Breast epithelium (tissue), 4 donors: ENCODE measurements at regions not wholly inside any gene's neighbourhood (a gene's known extent, or its start where the extent isn't known, plus 50 kb on each side); places are given as distances from the start of the nearest gene placed in this dataset.
A peak's percentile ranks its signal among the peaks of the same experiment; 100 is the strongest.

Source experiments
- DNase-seq, 2 donors: peaks; one replicate each; pipeline ENCODE4 v3.0.0-alpha.2; 2019; ENCODE audit warnings: low spot score in 2 of 2
- H3K27ac ChIP-seq, 2 donors: fragments of 200-600 bp; sonication (generic) in 1 of 2; one replicate each; pipeline ENCODE4 v1.5.1; 2016 to 2019; ENCODE audit warnings: mild to moderate bottlenecking in 1 of 2
- H3K27me3 ChIP-seq, 2 donors: fragments of 200-600 bp; sonication (generic) in 1 of 2; one replicate each; pipeline versions ENCODE4 v1.5.1 to v1.6.0; 2017 to 2019; ENCODE audit warnings: control low read depth in 1 of 2, mild to moderate bottlenecking in 1 of 2
- H3K36me3 ChIP-seq: fragments of 200-600 bp; one replicate; pipeline ENCODE4 v1.5.1; 2019
- H3K4me1 ChIP-seq, 2 donors: fragments of 200-600 bp; sonication (generic); one replicate each; pipeline ENCODE4 v1.5.1; 2016 to 2019; ENCODE audit warnings: control low read depth in 1 of 2
- H3K4me3 ChIP-seq, 3 donors: fragments of 200-600 bp; sonication (generic); 1 replicate in 2 of 3; 2 replicates in 1 of 3; pipeline ENCODE4 v1.5.1; 2016 to 2019; ENCODE audit warnings: mild to moderate bottlenecking in 3 of 3, moderate library complexity in 2 of 3
- H3K9me3 ChIP-seq, 2 donors: fragments of 200-600 bp; sonication (generic) in 1 of 2; one replicate each; pipeline ENCODE4 v1.5.1; 2016 to 2019; ENCODE audit warnings: control low read depth in 1 of 2
- CTCF ChIP-seq, 3 donors: fragments of 450-650 bp; IDR thresholded peaks; one replicate each; pipeline ENCODE4 v1.5.1; 2016 to 2017; ENCODE audit warnings: antibody characterized with exemption in 3 of 3, mild to moderate bottlenecking in 3 of 3, moderate library complexity in 3 of 3
- POLR2A ChIP-seq: fragments of 450-650 bp; IDR thresholded peaks from one replicate; pipeline ENCODE4 v1.6.1; 2016; ENCODE audit warnings: antibody characterized with exemption, mild to moderate bottlenecking, moderate library complexity
- POLR2AphosphoS5 ChIP-seq, 3 donors: sonication (generic); formaldehyde crosslinking; IDR thresholded peaks; one replicate each; pipeline ENCODE4 v1.6.1; 2017; ENCODE audit warnings: antibody characterized with exemption in 3 of 3
- intact Hi-C: fragments of 100-400 bp; cut with DNase I; formaldehyde crosslinking; loops from one replicate; pipeline ENCODE4 v1.15.1; 2023; ENCODE audit warnings: low total_unique reads

- H3K4me3 ChIP-seq = peak overlapping the region in 2 of 3 donors; percentile 55 to 66
- intact Hi-C loops = loop anchor here (5.0 kb wide), 1 partner anchor 446 kb away; no protein-coding TSS in a partner anchor
- no peaks in the 10 kb centered on the region for H3K4me1 ChIP-seq
- DNase-seq = peak; percentile 52 to 53
- no peak overlapping the region for H3K27ac ChIP-seq
- no peaks in the 10 kb centered on the region for H3K9me3 ChIP-seq
- H3K27me3 ChIP-seq = no peaks in the 10 kb centered on the region
- H3K36me3 ChIP-seq = no peaks in the 10 kb centered on the region
- no peak for TF ChIP-seq CTCF (IDR thresholded peaks at IDR 0.05)
- no peak for TF ChIP-seq POLR2A
- TF ChIP-seq POLR2AphosphoS5 (IDR thresholded peaks at IDR 0.05) = no peak
Observed at GRCh38 chr22:23401111-23401909, 178.8 kb downstream of the IGLL1 start.

GRCh38 chr22:23400286-23400981, 179.7 kb downstream of the IGLL1 start:
- Histone ChIP-seq H3K36me3 (no peaks in the 10 kb centered on the region), H3K27me3 (no peaks in the 10 kb centered on the region), H3K27ac (no peak overlapping the region), H3K4me1 (no peaks in the 10 kb centered on the region), H3K9me3 (no peaks in the 10 kb centered on the region), H3K4me3 (peak overlapping the region in 1 of 3 donors; percentile 55)
- DNase-seq = peak in 1 of 2 donors; percentile 50
- no peak for TF ChIP-seq CTCF (IDR thresholded peaks at IDR 0.05)
- intact Hi-C loops = loop anchor here (5.0 kb wide), 1 partner anchor 447 kb away; no protein-coding TSS in a partner anchor

GRCh38 chr22:23399367-23400285, 180.5 kb downstream of the IGLL1 start:
- TF ChIP-seq POLR2A = no peak
- no peak for TF ChIP-seq POLR2AphosphoS5 (IDR thresholded peaks at IDR 0.05)
- no peak for TF ChIP-seq CTCF (IDR thresholded peaks at IDR 0.05)
- intact Hi-C loops = loop anchor here (5.0 kb wide), 1 partner anchor 448 kb away; no protein-coding TSS in a partner anchor
- peak in 1 of 2 donors; percentile 43 for DNase-seq
- Histone ChIP-seq H3K4me3 (no peak overlapping the region), H3K4me1 (no peaks in the 10 kb centered on the region), H3K27ac (no peak overlapping the region), H3K9me3 (no peaks in the 10 kb centered on the region), H3K27me3 (no peaks in the 10 kb centered on the region), H3K36me3 (no peaks in the 10 kb centered on the region)

- Histone ChIP-seq H3K9me3 (no peaks in the 10 kb centered on the region), H3K36me3 (no peaks in the 10 kb centered on the region), H3K4me1 (no peaks in the 10 kb centered on the region), H3K27ac (no peak overlapping the region), H3K4me3 (no peak overlapping the region), H3K27me3 (no peaks in the 10 kb centered on the region)
- TF ChIP-seq CTCF (IDR thresholded peaks at IDR 0.05) (no peak), POLR2AphosphoS5 (IDR thresholded peaks at IDR 0.05) (no peak), POLR2A (no peak)
- DNase-seq = peak in 1 of 2 donors; percentile 46
- intact Hi-C loops = no loop called here
Observed at GRCh38 chr22:23398701-23399366, 181.3 kb downstream of the IGLL1 start.
